ENCODE measurements at regions not wholly inside any gene's neighbourhood (a gene's known extent, or its start where the extent isn't known, plus 50 kb on each side); places are given as distances from the start of the nearest gene placed in this dataset.
A peak's percentile ranks its signal among the peaks of the same experiment; 100 is the strongest.
"Not testable (repeated sequence)": the region's sequence is repeated elsewhere in the genome, so short reads cannot be mapped to it uniquely, and the experiment has no call there.

- no peak overlapping the region for H3K4me3 Mint-ChIP-seq (ENCODE audit: unreplicated experiment)
- H3K4me1 Mint-ChIP-seq (ENCODE audit: low read depth), result no peaks in the 10 kb centered on the region
- H3K36me3 Mint-ChIP-seq (ENCODE audit: low read depth), result no peaks in the 10 kb centered on the region
- no peak overlapping the region for H3K27ac Mint-ChIP-seq (ENCODE audit: unreplicated experiment)
- TF ChIP-seq CTCF (IDR thresholded peaks at IDR 0.05), result no peak
- no peaks in the 10 kb centered on the region for H3K9me3 Mint-ChIP-seq (ENCODE audit: low read depth)
- DNase-seq (ENCODE audit: low spot score), result no peak
- H3K27me3 Mint-ChIP-seq (ENCODE audit: low read depth), result peaks cover 5% of the 10 kb centered on the region
These were observed 949.6 kb downstream of the TBC1D32 start for GRCh38 chr6:120384671-120385070.

GRCh38 chr6:120383681-120384080, 950.6 kb downstream of the TBC1D32 start:
- no peaks in the 10 kb centered on the region for H3K9me3 Mint-ChIP-seq (ENCODE audit: low read depth)
- DNase-seq (ENCODE audit: low spot score), result no peak
- no peak overlapping the region for H3K4me3 Mint-ChIP-seq (ENCODE audit: unreplicated experiment)
- H3K36me3 Mint-ChIP-seq (ENCODE audit: low read depth), result no peaks in the 10 kb centered on the region
- no peaks in the 10 kb centered on the region for H3K27me3 Mint-ChIP-seq (ENCODE audit: low read depth)
- TF ChIP-seq CTCF (IDR thresholded peaks at IDR 0.05), result no peak
- no peak overlapping the region for H3K27ac Mint-ChIP-seq (ENCODE audit: unreplicated experiment)
- no peaks in the 10 kb centered on the region for H3K4me1 Mint-ChIP-seq (ENCODE audit: low read depth)

- Mint-ChIP-seq H3K27me3 (ENCODE audit: low read depth) (no peaks in the 10 kb centered on the region), H3K36me3 (ENCODE audit: low read depth) (no peaks in the 10 kb centered on the region)
- TF ChIP-seq CTCF (IDR thresholded peaks at IDR 0.05), result peak; percentile 68
These were observed 955.6 kb downstream of the TBC1D32 start for GRCh38 chr6:120378582-120379220.

GRCh38 chr6:120373185-120373584, 961.1 kb downstream of the TBC1D32 start:
- Mint-ChIP-seq H3K36me3 (ENCODE audit: low read depth) (no peaks in the 10 kb centered on the region), H3K27ac (ENCODE audit: unreplicated experiment) (no peak overlapping the region), H3K9me3 (ENCODE audit: low read depth) (no peaks in the 10 kb centered on the region), H3K4me3 (ENCODE audit: unreplicated experiment) (no peak overlapping the region), H3K27me3 (ENCODE audit: low read depth) (no peaks in the 10 kb centered on the region), H3K4me1 (ENCODE audit: low read depth) (no peaks in the 10 kb centered on the region)
- DNase-seq (ENCODE audit: low spot score), result no peak
- no peak for TF ChIP-seq CTCF (IDR thresholded peaks at IDR 0.05)

More at GRCh38 chr6:120378582-120379220, 955.6 kb downstream of the TBC1D32 start:
- no peaks in the 10 kb centered on the region for H3K4me1 Mint-ChIP-seq (ENCODE audit: low read depth)
- no peak overlapping the region for H3K4me3 Mint-ChIP-seq (ENCODE audit: unreplicated experiment)
- H3K9me3 Mint-ChIP-seq (ENCODE audit: low read depth), result no peaks in the 10 kb centered on the region
- no peak overlapping the region for H3K27ac Mint-ChIP-seq (ENCODE audit: unreplicated experiment)
- no peak for DNase-seq (ENCODE audit: low spot score)

- H3K36me3 Mint-ChIP-seq (ENCODE audit: low read depth), result peaks cover 1% of the 10 kb centered on the region
- TF ChIP-seq CTCF (IDR thresholded peaks at IDR 0.05), result no peak
- H3K4me1 Mint-ChIP-seq (ENCODE audit: low read depth), result no peaks in the 10 kb centered on the region
- H3K27me3 Mint-ChIP-seq (ENCODE audit: low read depth), result no peaks in the 10 kb centered on the region
- H3K27ac Mint-ChIP-seq (ENCODE audit: unreplicated experiment), result no peak overlapping the region
- no peak for DNase-seq (ENCODE audit: low spot score)
- peaks cover 23% of the 10 kb centered on the region for H3K9me3 Mint-ChIP-seq (ENCODE audit: low read depth)
- no peak overlapping the region for H3K4me3 Mint-ChIP-seq (ENCODE audit: unreplicated experiment)
These were observed 970.9 kb downstream of the TBC1D32 start for GRCh38 chr6:120363429-120363828.

- not testable (repeated sequence) for H3K27me3 Mint-ChIP-seq (ENCODE audit: low read depth); DNase-seq (ENCODE audit: low spot score); H3K4me3 Mint-ChIP-seq (ENCODE audit: unreplicated experiment); H3K36me3 Mint-ChIP-seq (ENCODE audit: low read depth); H3K27ac Mint-ChIP-seq (ENCODE audit: unreplicated experiment); H3K4me1 Mint-ChIP-seq (ENCODE audit: low read depth)
- peaks cover 32% of the 10 kb centered on the region for H3K9me3 Mint-ChIP-seq (ENCODE audit: low read depth)
These were observed 975.7 kb downstream of the TBC1D32 start for GRCh38 chr6:120358535-120358934.

Data from chondrocyte (in vitro differentiated cells).